ENCODE measurements at regions not wholly inside any gene's neighbourhood (a gene's known extent, or its start where the extent isn't known, plus 50 kb on each side); places are given as distances from the start of the nearest gene placed in this dataset.

DNA sequence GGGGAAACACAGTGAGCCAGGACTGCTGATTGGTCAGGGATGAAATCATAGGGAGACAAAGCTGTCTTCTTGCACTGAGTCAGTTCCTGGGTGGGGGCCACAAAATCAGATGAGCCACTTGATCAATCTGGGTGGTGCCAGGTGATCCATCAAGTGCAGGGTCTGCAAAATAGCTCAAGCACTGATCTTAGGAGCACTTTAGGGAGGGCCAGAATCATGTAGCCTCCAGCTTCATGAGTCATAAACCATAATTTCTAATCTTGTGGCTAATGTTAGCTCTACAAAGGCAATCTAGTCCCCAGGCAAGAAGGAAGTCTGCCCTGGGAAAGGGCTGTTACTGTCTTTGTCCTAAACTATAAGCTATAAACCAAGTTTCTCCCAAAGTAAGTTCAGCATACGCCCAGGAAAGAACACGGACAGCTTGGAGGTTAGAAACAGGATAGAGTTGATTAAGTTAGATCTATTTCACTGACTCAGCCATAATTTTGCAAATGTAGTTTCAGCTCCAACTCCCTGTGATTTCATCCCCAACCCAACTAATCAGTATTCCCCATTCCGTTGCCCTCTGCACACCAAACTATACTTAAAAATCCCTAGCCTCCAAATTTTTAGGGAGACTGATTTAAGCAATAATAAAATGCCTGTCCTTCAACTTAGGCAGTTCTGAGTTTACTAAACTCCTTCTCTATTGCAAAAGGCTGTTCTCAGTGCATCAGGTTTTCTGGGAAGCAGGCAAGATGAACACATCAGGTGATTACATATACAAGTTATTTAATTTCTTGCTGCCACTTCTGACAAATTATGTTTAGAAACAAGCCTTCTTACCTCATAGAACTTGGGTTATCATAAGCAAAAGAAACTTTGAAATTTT, 226.9 kb upstream of the SPOPL start:
- no peak for DNase-seq (ENCODE audit: low read depth)
- no peak overlapping the region for H3K4me3 ChIP-seq (ENCODE audit: control insufficient read depth, low read depth, low read length)
- TF ChIP-seq, protein P1, sequence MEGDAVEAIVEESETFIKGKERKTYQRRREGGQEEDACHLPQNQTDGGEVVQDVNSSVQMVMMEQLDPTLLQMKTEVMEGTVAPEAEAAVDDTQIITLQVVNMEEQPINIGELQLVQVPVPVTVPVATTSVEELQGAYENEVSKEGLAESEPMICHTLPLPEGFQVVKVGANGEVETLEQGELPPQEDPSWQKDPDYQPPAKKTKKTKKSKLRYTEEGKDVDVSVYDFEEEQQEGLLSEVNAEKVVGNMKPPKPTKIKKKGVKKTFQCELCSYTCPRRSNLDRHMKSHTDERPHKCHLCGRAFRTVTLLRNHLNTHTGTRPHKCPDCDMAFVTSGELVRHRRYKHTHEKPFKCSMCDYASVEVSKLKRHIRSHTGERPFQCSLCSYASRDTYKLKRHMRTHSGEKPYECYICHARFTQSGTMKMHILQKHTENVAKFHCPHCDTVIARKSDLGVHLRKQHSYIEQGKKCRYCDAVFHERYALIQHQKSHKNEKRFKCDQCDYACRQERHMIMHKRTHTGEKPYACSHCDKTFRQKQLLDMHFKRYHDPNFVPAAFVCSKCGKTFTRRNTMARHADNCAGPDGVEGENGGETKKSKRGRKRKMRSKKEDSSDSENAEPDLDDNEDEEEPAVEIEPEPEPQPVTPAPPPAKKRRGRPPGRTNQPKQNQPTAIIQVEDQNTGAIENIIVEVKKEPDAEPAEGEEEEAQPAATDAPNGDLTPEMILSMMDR (IDR thresholded peaks at IDR 0.05; ENCODE audit: control insufficient read depth, insufficient read depth, low read depth, low read length, missing control alignments) = no peak

DNA sequence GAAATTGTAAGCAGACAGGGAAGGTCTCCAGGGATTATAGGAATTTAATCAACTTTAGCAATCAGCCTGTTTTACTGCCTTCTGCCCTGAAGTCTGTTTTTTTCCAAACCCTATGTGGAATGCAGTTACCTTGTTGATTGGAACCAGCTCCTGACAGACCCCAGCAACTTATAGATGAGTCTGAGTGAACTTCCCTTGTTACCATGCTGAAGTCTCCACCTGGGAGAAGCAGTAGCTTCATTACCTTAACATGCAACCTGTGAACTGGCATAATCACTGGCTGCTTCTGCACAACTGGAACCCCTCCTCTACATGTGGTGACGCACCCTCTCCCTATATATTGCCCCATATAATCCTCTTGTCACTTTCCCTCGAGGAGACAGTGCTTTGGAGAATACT, 226.3 kb upstream of the SPOPL start:
- TF ChIP-seq, protein P1 (IDR thresholded peaks at IDR 0.05; ENCODE audit: control insufficient read depth, insufficient read depth, low read depth, low read length, missing control alignments) = no peak
- no peak overlapping the region for H3K4me3 ChIP-seq (ENCODE audit: control insufficient read depth, low read depth, low read length)
- no peak for DNase-seq (ENCODE audit: low read depth)

DNA sequence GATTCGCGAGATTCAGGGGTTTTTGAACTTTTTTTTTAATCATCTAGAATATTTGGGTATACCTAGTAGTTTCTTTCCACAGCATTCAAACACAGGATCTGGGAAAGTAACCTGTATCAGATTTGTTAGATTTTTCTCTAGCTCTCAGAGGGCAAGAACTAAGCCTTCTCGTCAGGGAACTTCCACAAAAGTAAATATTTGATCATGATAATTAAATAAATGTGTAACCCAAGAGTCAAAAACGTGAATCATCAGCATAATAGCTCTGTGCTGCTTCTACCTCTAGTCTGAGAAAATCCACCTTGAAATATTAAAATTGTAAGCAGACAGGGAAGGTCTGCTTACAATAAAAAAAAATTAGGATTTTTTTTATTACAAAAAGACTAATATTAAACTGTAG, 225.7 kb upstream of the SPOPL start:
- TF ChIP-seq, protein P1 (IDR thresholded peaks at IDR 0.05; ENCODE audit: control insufficient read depth, insufficient read depth, low read depth, low read length, missing control alignments) = no peak
- DNase-seq (ENCODE audit: low read depth) = no peak

DNA sequence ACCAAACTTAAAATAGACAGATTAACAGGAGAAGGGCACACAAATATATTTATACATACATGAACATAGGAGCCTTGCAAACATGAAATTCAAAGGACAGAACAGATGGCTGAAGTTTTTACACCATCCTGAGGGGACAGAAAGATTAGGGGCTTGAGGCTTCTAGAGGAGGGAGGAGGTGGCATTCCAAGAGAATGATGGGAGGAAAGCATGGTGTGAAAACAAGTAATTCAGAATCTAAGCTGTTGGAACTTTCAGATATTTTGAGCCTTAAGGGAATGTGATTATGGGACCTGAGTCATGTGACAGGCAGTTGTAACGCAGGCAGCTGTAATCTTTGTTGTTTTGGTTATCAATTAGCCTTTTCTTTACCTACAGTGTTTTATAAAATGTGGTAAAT, 225.2 kb upstream of the SPOPL start:
- TF ChIP-seq, protein P1 (IDR thresholded peaks at IDR 0.05; ENCODE audit: control insufficient read depth, insufficient read depth, low read depth, low read length, missing control alignments) = no peak
- no peak overlapping the region for H3K4me3 ChIP-seq (ENCODE audit: control insufficient read depth, low read depth, low read length)
- no peak for DNase-seq (ENCODE audit: low read depth)

More for the DNA sequence above, 225.7 kb upstream of the SPOPL start:
- H3K4me3 ChIP-seq (ENCODE audit: control insufficient read depth, low read depth, low read length) = no peak overlapping the region

DNA sequence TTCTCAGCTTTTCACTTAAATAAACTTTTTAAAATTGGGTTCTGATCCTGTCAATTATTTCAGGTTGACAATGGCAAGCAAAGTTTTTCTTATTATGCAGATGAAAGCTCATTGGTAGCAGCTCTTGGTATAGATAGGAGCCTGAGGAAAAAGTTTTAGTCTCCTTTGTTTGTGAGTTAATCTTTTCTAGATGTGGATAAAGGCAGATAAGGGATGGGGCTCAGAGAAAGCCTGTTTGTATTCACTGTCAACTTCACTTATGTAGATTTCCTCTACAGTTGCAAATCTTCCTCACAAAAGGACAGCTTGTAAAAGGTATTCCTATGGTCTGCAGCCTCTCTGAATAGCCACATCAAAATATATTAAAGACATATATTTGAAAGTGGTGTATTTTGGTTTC, 224.5 kb upstream of the SPOPL start:
- H3K4me3 ChIP-seq (ENCODE audit: control insufficient read depth, low read depth, low read length) = no peak overlapping the region
- TF ChIP-seq, protein P1 (IDR thresholded peaks at IDR 0.05; ENCODE audit: control insufficient read depth, insufficient read depth, low read depth, low read length, missing control alignments) = no peak
- DNase-seq (ENCODE audit: low read depth) = no peak

- DNase-seq (ENCODE audit: low read depth) = peak; percentile 52
- no peak overlapping the region for H3K4me3 ChIP-seq (ENCODE audit: control insufficient read depth, low read depth, low read length)
- TF ChIP-seq, protein P1 (IDR thresholded peaks at IDR 0.05; ENCODE audit: control insufficient read depth, insufficient read depth, low read depth, low read length, missing control alignments) = no peak
These were observed 221.7 kb upstream of the SPOPL start for GRCh38 chr2:138279871-138280270.

Data from AG09309 (cell line).